Esophagus muscularis mucosa (tissue), 4 donors: ENCODE measurements at regions not wholly inside any gene's neighbourhood (a gene's known extent, or its start where the extent isn't known, plus 50 kb on each side); places are given as distances from the start of the nearest gene placed in this dataset.

Source experiments
- DNase-seq: peaks from one replicate; pipeline ENCODE4 v3.0.0-alpha.2; 2017; ENCODE audit errors: extremely low spot score
- H3K27ac ChIP-seq, 4 donors: fragments of 200-600 bp; sonication (generic); replicated peaks in 1 of 4; 1 replicate in 3 of 4; 2 replicates in 1 of 4; pipeline ENCODE4 v1.5.1; 2016 to 2019; ENCODE audit warnings: mild to moderate bottlenecking in 1 of 4
- H3K27me3 ChIP-seq, 4 donors: fragments of 200-600 bp; sonication (generic); one replicate each; pipeline versions ENCODE4 v1.5.1 to v1.6.0; 2016 to 2019
- H3K36me3 ChIP-seq, 4 donors: fragments of 200-600 bp; sonication (generic); one replicate each; pipeline ENCODE4 v1.5.1; 2016 to 2019
- H3K4me1 ChIP-seq, 4 donors: fragments of 200-600 bp; sonication (generic); one replicate each; pipeline ENCODE4 v1.5.1; 2016 to 2019
- H3K4me3 ChIP-seq, 4 donors: fragments of 200-600 bp; sonication (generic); 1 replicate in 2 of 4; 2 replicates in 2 of 4; pipeline ENCODE4 v1.5.1; 2016 to 2019; ENCODE audit warnings: mild to moderate bottlenecking in 4 of 4, moderate library complexity in 1 of 4
- H3K9me3 ChIP-seq, 4 donors: fragments of 200-600 bp; sonication (generic); 1 replicate in 3 of 4; 2 replicates in 1 of 4; pipeline ENCODE4 v1.5.1; 2016 to 2019
- EP300 ChIP-seq: sonication (generic); formaldehyde crosslinking; IDR thresholded peaks from one replicate; pipeline ENCODE4 v1.6.1; 2017; ENCODE audit warnings: antibody characterized with exemption
- POLR2A ChIP-seq: fragments of 450-650 bp; IDR thresholded peaks from one replicate; pipeline ENCODE4 v1.6.1; 2017; ENCODE audit warnings: antibody characterized with exemption, moderate library complexity, mild to moderate bottlenecking, low read depth
- POLR2AphosphoS5 ChIP-seq, 2 donors: sonication (generic); formaldehyde crosslinking; IDR thresholded peaks; one replicate each; pipeline ENCODE4 v1.6.1; 2017; ENCODE audit warnings: antibody characterized with exemption in 2 of 2
- WGBS: methylation state at CpG from one replicate; pipeline ENCODE4 v1.1.5; 2018; 5-methylcytosine and 5-hydroxymethylcytosine counted together
- intact Hi-C: fragments of 100-400 bp; cut with DNase I; formaldehyde crosslinking; loops from one replicate; pipeline ENCODE4 v1.15.1; 2023
- TF ChIP-seq, protein P1 (sequence below), 3 experiments: fragments of 200-600 bp in 2 of 3; fragments of 450-650 bp in 1 of 3; sonication (generic) in 2 of 3; IDR thresholded peaks; one replicate each; pipeline ENCODE4 v1.5.1; 2017 to 2019; ENCODE audit warnings: antibody characterized with exemption in 3 of 3, mild to moderate bottlenecking in 2 of 3, moderate library complexity in 1 of 3

- Histone ChIP-seq H3K27me3 (no peaks in the 10 kb centered on the region), H3K4me3 (no peak overlapping the region), H3K4me1 (no peaks in the 10 kb centered on the region), H3K36me3 (no peaks in the 10 kb centered on the region), H3K9me3 (no peaks in the 10 kb centered on the region), H3K27ac (no peak overlapping the region)
- TF ChIP-seq POLR2A, result no peak
- DNase-seq, result no peak
- intact Hi-C loops, result no loop called here
- 85% methylated on average over 3 of the region's 3 CpGs for WGBS
Measured at GRCh38 chr6:77326711-77327110, 136.6 kb downstream of the HTR1B start.

DNA sequence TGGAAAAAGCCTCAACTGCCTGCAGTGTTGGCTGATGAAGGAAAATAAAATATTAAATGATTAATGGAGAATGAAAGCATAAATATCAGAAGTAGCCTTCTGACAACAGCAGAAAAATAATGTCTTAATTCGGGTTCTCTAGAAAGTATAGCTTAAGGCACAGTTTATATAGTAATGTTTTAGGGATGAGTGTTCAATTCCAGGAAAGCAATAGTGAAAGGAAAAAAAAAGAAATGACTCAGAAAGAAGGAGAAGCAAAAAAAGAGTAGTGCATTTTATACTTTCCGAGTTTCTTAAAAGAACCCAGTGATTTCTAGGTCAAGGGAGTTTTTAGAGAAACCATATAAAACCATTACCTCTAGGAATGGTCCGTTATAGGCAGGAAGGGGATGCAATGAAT lies 137.3 kb downstream of the HTR1B start:
- Histone ChIP-seq H3K27ac (no peak overlapping the region), H3K27me3 (no peaks in the 10 kb centered on the region), H3K36me3 (no peaks in the 10 kb centered on the region), H3K9me3 (no peaks in the 10 kb centered on the region), H3K4me1 (no peaks in the 10 kb centered on the region), H3K4me3 (no peak overlapping the region)
- WGBS, result 86% methylated on average over 3 of the region's 3 CpGs
- DNase-seq, result no peak
- TF ChIP-seq EP300 (no peak), POLR2AphosphoS5 (IDR thresholded peaks at IDR 0.05) (no peak), POLR2A (no peak)
- TF ChIP-seq, protein P1, sequence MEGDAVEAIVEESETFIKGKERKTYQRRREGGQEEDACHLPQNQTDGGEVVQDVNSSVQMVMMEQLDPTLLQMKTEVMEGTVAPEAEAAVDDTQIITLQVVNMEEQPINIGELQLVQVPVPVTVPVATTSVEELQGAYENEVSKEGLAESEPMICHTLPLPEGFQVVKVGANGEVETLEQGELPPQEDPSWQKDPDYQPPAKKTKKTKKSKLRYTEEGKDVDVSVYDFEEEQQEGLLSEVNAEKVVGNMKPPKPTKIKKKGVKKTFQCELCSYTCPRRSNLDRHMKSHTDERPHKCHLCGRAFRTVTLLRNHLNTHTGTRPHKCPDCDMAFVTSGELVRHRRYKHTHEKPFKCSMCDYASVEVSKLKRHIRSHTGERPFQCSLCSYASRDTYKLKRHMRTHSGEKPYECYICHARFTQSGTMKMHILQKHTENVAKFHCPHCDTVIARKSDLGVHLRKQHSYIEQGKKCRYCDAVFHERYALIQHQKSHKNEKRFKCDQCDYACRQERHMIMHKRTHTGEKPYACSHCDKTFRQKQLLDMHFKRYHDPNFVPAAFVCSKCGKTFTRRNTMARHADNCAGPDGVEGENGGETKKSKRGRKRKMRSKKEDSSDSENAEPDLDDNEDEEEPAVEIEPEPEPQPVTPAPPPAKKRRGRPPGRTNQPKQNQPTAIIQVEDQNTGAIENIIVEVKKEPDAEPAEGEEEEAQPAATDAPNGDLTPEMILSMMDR (IDR thresholded peaks at IDR 0.05), result no peak
- intact Hi-C loops, result no loop called here

DNA sequence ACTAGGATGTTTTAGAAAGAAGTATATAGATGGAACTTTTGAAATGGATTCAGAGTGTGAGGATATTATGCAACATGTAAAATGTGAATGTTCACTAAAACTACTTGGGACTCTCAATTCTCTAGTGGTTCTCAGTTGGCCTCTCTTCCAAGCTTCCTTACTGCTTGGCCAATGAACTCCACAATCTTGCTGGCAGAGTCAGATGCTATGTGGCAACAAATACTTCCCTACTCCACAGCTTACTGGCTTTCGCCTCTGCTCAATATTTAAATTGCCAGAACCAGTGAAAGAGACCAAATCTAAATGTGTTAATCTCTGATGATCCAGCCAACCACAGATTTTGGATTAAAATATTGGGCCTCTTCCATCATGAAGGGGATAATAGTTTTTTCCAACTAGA lies 138.4 kb downstream of the HTR1B start:
- Histone ChIP-seq H3K27me3 (no peaks in the 10 kb centered on the region), H3K36me3 (no peaks in the 10 kb centered on the region), H3K9me3 (no peaks in the 10 kb centered on the region), H3K4me3 (no peak overlapping the region), H3K4me1 (no peaks in the 10 kb centered on the region), H3K27ac (no peak overlapping the region)
- TF ChIP-seq, protein P1 (IDR thresholded peaks at IDR 0.05), result no peak
- TF ChIP-seq EP300 (no peak), POLR2AphosphoS5 (IDR thresholded peaks at IDR 0.05) (no peak), POLR2A (no peak)
- intact Hi-C loops, result no loop called here
- DNase-seq, result no peak
- 81% methylated on average over 1 of the region's 1 CpG for WGBS

GRCh38 chr6:77322604-77323003 lies 140.7 kb downstream of the HTR1B start:
- H3K27ac ChIP-seq, result no peak overlapping the region
- 84% methylated on average over 3 of the region's 3 CpGs for WGBS
- TF ChIP-seq POLR2A (no peak), POLR2AphosphoS5 (IDR thresholded peaks at IDR 0.05) (no peak), EP300 (no peak)
- TF ChIP-seq, protein P1 (IDR thresholded peaks at IDR 0.05), result no peak

DNA sequence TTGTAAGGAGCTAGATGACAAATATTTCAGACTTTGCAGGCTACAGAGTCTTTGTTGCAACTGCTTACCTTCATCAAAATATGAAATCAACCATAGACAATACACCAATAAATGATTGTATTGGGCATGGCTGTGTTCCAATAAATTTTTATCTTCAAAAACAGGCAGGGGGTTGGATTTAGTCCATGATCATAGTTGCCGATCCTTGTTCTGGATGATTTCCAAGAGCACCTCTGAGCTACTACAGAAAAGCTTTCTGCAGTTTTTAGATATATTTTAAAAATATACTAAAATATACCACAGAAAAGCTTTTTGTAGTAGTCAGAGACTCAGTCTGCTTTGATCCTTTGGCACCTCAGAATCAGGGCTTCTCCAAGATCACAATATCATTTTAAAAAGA lies 145.0 kb downstream of the HTR1B start:
- no peaks in the 10 kb centered on the region for H3K9me3 ChIP-seq
- WGBS, result 60% methylated on average over 1 of the region's 1 CpG

More at GRCh38 chr6:77322604-77323003, 140.7 kb downstream of the HTR1B start:
- no peaks in the 10 kb centered on the region for H3K36me3 ChIP-seq
- H3K27me3 ChIP-seq, result no peaks in the 10 kb centered on the region
- no peaks in the 10 kb centered on the region for H3K9me3 ChIP-seq
- intact Hi-C loops, result no loop called here
- H3K4me1 ChIP-seq, result no peaks in the 10 kb centered on the region
- no peak for DNase-seq
- H3K4me3 ChIP-seq, result no peak overlapping the region

GRCh38 chr6:77313595-77313994 lies 149.7 kb downstream of the HTR1B start:
- WGBS, result 73% methylated on average over 1 of the region's 1 CpG
- intact Hi-C loops, result no loop called here
- no peak for DNase-seq

More for the DNA sequence above, 145.0 kb downstream of the HTR1B start:
- intact Hi-C loops, result no loop called here
- no peaks in the 10 kb centered on the region for H3K27me3 ChIP-seq
- H3K4me1 ChIP-seq, result no peaks in the 10 kb centered on the region
- H3K27ac ChIP-seq, result no peak overlapping the region
- no peak for TF ChIP-seq EP300
- H3K4me3 ChIP-seq, result no peak overlapping the region
- H3K36me3 ChIP-seq, result no peaks in the 10 kb centered on the region
- no peak for DNase-seq

More at GRCh38 chr6:77313595-77313994, 149.7 kb downstream of the HTR1B start:
- H3K4me1 ChIP-seq, result no peaks in the 10 kb centered on the region
- H3K9me3 ChIP-seq, result no peaks in the 10 kb centered on the region
- no peaks in the 10 kb centered on the region for H3K36me3 ChIP-seq
- TF ChIP-seq EP300 (no peak), POLR2AphosphoS5 (IDR thresholded peaks at IDR 0.05) (no peak), POLR2A (no peak)
- TF ChIP-seq, protein P1 (IDR thresholded peaks at IDR 0.05), result no peak
- H3K27ac ChIP-seq, result no peak overlapping the region
- H3K27me3 ChIP-seq, result no peaks in the 10 kb centered on the region
- H3K4me3 ChIP-seq, result no peak overlapping the region
